ENCODE measurements at regions not wholly inside any gene's neighbourhood (a gene's known extent, or its start where the extent isn't known, plus 50 kb on each side); places are given as distances from the start of the nearest gene placed in this dataset.

GRCh38 chr1:81128079-81128478, 672.7 kb upstream of the ADGRL2 start:
- DNase-seq = no peak

- peak in 1 of 2 experiments; percentile 35 for DNase-seq
Observed at GRCh38 chr1:81126989-81127581, 673.6 kb upstream of the ADGRL2 start.

GRCh38 chr1:81125672-81126071, 675.1 kb upstream of the ADGRL2 start:
- DNase-seq = no peak

- DNase-seq = no peak
Observed at GRCh38 chr1:81121306-81121705, 679.4 kb upstream of the ADGRL2 start.

GRCh38 chr1:81119319-81119718, 681.4 kb upstream of the ADGRL2 start:
- no peak for DNase-seq

GRCh38 chr1:81118550-81118949, 682.2 kb upstream of the ADGRL2 start:
- DNase-seq = no peak

GRCh38 chr1:81115422-81115821, 685.3 kb upstream of the ADGRL2 start:
- no peak for DNase-seq

- no peak for DNase-seq
Observed at GRCh38 chr1:81114191-81114590, 686.5 kb upstream of the ADGRL2 start.

GRCh38 chr1:81113688-81114087, 687.0 kb upstream of the ADGRL2 start:
- DNase-seq = no peak

- DNase-seq = no peak
Observed at GRCh38 chr1:81111818-81112217, 688.9 kb upstream of the ADGRL2 start.

- no peak for DNase-seq
Observed at GRCh38 chr1:81109038-81109437, 691.7 kb upstream of the ADGRL2 start.

- no peak for DNase-seq
Observed at GRCh38 chr1:81097860-81098259, 702.9 kb upstream of the ADGRL2 start.

GRCh38 chr1:81073580-81073979, 727.2 kb upstream of the ADGRL2 start:
- no peak for DNase-seq

- DNase-seq = no peak
Observed at GRCh38 chr1:81071969-81072753, 728.6 kb upstream of the ADGRL2 start.

GRCh38 chr1:81071072-81071858, 729.5 kb upstream of the ADGRL2 start:
- no peak for DNase-seq

GRCh38 chr1:81069856-81070255, 730.9 kb upstream of the ADGRL2 start:
- DNase-seq = no peak

- no peak for DNase-seq
Observed at GRCh38 chr1:81068726-81069125, 732.0 kb upstream of the ADGRL2 start.

- DNase-seq = no peak
Observed at GRCh38 chr1:81053826-81054225, 746.9 kb upstream of the ADGRL2 start.

- no peak for DNase-seq
Observed at GRCh38 chr1:81052162-81052561, 748.6 kb upstream of the ADGRL2 start.

GRCh38 chr1:81050390-81050789, 750.3 kb upstream of the ADGRL2 start:
- peak in 1 of 2 experiments; percentile 19 for DNase-seq

GRCh38 chr1:81044708-81045107, 756.0 kb upstream of the ADGRL2 start:
- DNase-seq = peak; percentile 52 to 80

- DNase-seq = no peak
Observed at GRCh38 chr1:81042225-81042624, 758.5 kb upstream of the ADGRL2 start.

- DNase-seq = no peak
Observed at GRCh38 chr1:81034291-81034690, 766.4 kb upstream of the ADGRL2 start.

GRCh38 chr1:81032973-81033425, 767.7 kb upstream of the ADGRL2 start:
- no peak for DNase-seq
